Suprapubic skin (tissue), 4 donors: ENCODE measurements at regions not wholly inside any gene's neighbourhood (a gene's known extent, or its start where the extent isn't known, plus 50 kb on each side); places are given as distances from the start of the nearest gene placed in this dataset.
"Not testable (repeated sequence)": the region's sequence is repeated elsewhere in the genome, so short reads cannot be mapped to it uniquely, and the experiment has no call there.

ENCODE experiments used
- CTCF ChIP-seq, 2 donors: fragments of 200-600 bp in 1 of 2; fragments of 450-650 bp in 1 of 2; sonication (generic) in 1 of 2; IDR thresholded peaks; one replicate each; pipeline ENCODE4 v1.5.1; 2016 to 2019; ENCODE audit warnings: antibody characterized with exemption in 2 of 2, mild to moderate bottlenecking in 1 of 2, moderate library complexity in 1 of 2
- EP300 ChIP-seq: sonication (generic); formaldehyde crosslinking; IDR thresholded peaks from one replicate; pipeline ENCODE4 v1.6.1; 2017; ENCODE audit warnings: antibody characterized with exemption
- POLR2A ChIP-seq, 2 donors: fragments of 450-650 bp; IDR thresholded peaks; one replicate each; pipeline ENCODE4 v1.6.1; 2017; ENCODE audit warnings: antibody characterized with exemption in 2 of 2, mild to moderate bottlenecking in 2 of 2, moderate library complexity in 2 of 2
- POLR2AphosphoS5 ChIP-seq, 3 donors: sonication (generic); formaldehyde crosslinking; IDR thresholded peaks; one replicate each; pipeline ENCODE4 v1.6.1; 2017; ENCODE audit warnings: antibody characterized with exemption in 3 of 3

DNA sequence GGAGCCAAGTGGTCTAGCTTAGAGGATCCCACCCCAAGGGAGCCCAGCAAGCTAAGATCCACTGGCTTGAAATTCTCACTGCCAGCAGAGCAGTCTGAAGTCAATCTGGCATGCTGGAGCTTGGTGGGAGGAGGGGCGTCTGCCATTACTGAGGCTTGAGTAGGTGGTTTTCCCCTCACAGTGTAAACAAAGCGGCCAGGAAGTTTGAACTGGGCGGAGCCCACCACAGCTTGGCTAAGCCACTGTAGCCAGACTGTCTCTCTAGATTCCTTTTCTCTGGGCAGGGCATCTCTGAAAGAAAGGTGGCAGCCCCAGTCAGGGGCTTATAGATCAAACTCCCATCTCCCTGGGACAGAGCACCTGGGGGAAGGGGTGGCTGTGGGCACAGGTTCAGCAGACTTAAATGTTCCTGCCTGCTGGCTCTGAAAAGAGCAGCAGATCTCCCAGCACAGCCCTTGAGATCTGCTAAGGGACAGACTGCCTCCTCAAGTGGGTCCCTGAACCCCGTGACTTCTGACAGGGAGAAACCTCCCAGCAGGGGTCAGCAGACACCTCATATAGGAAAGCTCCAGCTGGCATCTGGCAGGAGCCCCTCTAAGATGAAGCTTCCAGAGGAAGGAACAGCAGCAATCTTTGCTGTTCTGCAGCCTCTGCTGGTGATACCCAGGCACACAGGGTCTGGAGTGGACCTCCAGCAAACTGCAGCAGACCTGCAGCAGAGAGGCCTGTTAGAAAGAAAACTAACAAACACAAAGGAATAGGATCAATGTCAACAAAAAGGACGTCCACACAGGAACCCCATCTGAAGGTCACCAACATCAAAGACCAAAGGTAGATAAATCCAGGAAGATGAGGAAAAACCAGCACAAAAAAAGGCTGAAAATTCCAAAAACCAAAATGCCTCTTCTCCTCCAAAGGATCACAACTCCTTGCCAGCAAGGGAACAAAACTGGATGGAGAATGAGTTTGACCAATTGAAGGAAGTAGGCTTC is 215.6 kb upstream of the TET2 start:
- not testable (repeated sequence) for TF ChIP-seq CTCF (IDR thresholded peaks at IDR 0.05); POLR2A (IDR thresholded peaks at IDR 0.05); EP300; POLR2AphosphoS5 (IDR thresholded peaks at IDR 0.05)
